ENCODE measurements at regions not wholly inside any gene's neighbourhood (a gene's known extent, or its start where the extent isn't known, plus 50 kb on each side); places are given as distances from the start of the nearest gene placed in this dataset.
"Not testable (repeated sequence)": the region's sequence is repeated elsewhere in the genome, so short reads cannot be mapped to it uniquely, and the experiment has no call there.

DNA sequence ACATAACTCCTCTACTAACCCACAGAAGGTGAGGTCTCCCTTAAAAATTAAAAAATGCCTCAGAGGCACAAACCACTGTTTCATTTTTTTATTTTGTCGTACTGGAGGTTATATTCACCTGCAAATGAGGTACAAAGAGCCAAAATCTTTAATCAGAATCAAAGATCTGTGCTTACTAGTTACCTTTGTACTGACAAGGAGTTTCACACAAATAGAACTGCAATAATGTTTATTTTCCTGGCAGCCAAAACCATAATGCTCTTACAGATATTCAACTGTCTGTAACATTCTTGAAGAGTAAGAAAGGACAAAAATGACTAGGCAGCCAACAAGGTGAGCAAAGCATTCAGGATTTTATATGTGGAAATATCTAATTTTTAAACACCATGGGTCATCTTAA, 105.1 kb upstream of the NOL4 start:
- DNase-seq (no peak), ATAC-seq (no peak)
- Mint-ChIP-seq H3K9me3 (peaks cover 5% of the 10 kb centered on the region), H3K36me3 (ENCODE audit: low read depth) (no peaks in the 10 kb centered on the region), H3K27ac (no peak overlapping the region), H3K4me3 (no peak overlapping the region), H3K4me1 (no peaks in the 10 kb centered on the region), H3K27me3 (no peaks in the 10 kb centered on the region)

DNA sequence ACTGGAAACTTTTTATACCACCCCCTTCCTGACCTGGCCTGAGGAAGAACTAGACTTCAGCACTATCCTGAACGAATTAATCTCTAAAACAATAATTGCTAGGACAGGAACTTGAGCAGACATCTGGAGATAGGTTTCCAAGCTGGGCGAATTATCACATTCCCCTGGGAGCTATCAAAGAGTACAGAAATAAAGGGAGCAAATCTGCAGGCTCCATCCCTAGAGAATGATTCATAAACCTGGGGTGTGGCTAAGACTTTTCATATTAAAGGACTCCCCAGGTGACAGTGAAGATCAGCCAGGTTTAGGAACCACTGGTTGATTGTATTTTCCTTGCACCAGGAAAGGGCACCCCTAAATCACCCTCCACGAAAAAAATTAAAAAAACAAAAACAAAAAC, 105.6 kb upstream of the NOL4 start:
- Mint-ChIP-seq H3K4me1 (no peaks in the 10 kb centered on the region), H3K4me3 (no peak overlapping the region), H3K9me3 (peaks cover 5% of the 10 kb centered on the region), H3K27ac (no peak overlapping the region), H3K27me3 (no peaks in the 10 kb centered on the region), H3K36me3 (ENCODE audit: low read depth) (no peaks in the 10 kb centered on the region)
- ATAC-seq (no peak), DNase-seq (no peak)

DNA sequence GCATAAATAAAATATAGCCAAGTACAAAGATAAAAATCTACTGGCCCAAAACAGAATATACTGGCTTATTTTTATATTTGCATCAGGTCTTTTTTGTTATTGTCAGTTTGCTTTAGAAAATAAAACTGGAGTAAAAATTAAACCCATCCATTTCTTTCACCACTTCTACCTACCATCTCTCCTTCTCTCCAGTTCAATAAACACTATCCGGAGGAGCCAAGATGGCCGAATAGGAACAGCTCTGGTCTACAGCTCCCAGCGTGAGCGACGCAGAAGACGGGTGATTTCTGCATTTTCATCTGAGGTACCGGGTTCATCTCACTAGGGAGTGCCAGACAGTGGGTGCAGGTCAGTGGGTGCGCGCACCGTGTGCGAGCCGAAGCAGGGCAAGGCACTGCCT, 106.2 kb upstream of the NOL4 start:
- ATAC-seq; H3K4me1 Mint-ChIP-seq; H3K4me3 Mint-ChIP-seq; DNase-seq; H3K36me3 Mint-ChIP-seq (ENCODE audit: low read depth); H3K27me3 Mint-ChIP-seq; H3K9me3 Mint-ChIP-seq; H3K27ac Mint-ChIP-seq: not testable (repeated sequence)

DNA sequence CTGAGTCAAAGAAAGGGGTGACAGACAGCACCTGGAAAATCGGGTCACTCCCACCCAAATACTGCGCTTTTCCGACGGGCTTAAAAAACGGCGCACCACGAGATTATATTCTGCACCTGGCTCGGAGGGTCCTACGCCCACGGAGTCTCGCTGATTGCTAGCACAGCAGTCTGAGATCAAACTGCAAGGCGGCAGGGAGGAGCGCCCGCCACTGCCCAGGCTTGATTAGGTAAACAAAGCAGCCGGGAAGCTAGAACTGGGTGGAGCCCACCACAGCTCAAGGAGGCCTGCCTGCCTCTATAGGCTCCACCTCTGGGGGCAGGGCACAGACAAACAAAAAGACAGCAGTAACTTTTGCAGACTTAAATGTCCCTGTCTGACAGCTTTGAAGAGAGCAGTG, 106.6 kb upstream of the NOL4 start:
- not testable (repeated sequence) for H3K36me3 Mint-ChIP-seq (ENCODE audit: low read depth); DNase-seq; H3K27ac Mint-ChIP-seq; H3K4me1 Mint-ChIP-seq; H3K27me3 Mint-ChIP-seq; H3K4me3 Mint-ChIP-seq; H3K9me3 Mint-ChIP-seq; ATAC-seq

DNA sequence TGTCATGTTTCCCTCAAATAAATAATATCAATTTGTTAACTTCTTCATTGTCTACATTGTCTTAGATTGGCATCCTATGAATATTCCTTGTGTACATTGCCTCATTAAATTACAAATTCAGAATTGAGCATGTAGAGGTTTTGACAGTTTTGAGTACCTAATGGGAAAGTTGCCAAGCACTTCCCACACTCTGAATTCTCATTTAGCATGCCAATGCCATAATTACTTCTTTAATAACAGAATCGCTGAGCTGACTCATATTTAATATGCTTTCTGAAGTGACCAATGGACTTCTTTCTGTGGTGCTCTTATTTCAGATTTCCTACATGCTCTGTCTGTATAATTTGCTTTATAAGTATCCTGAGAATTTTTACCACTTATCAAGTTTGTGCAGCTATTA, 114.4 kb upstream of the NOL4 start:
- Mint-ChIP-seq H3K4me1 (no peaks in the 10 kb centered on the region), H3K36me3 (ENCODE audit: low read depth) (no peaks in the 10 kb centered on the region), H3K27ac (no peak overlapping the region), H3K27me3 (no peaks in the 10 kb centered on the region), H3K4me3 (no peak overlapping the region), H3K9me3 (peaks cover 8% of the 10 kb centered on the region)
- ATAC-seq = no peak
- no peak for DNase-seq

DNA sequence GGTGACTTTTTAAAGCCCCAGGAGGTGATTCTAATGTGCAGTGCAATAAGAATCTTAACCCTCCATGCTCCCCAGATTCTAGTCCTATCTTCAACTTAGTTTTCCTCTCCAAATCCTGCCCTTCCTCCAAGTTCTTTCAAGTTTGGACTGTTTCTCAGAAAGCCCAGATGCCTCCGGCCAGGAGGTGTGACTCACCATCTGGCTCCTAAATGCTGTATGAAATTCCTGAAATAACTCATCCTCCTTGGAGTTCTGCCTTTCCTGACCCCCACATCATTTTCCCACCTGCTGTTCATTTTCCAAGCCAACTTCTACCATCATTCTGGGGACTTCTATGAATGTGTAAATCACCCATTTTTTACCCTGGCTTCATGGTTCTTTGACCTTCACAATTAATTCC, 118.2 kb upstream of the NOL4 start:
- H3K27me3 Mint-ChIP-seq = no peaks in the 10 kb centered on the region
- ATAC-seq (no peak), DNase-seq (no peak)
- no peak overlapping the region for H3K4me3 Mint-ChIP-seq
- H3K27ac Mint-ChIP-seq = no peak overlapping the region
- H3K4me1 Mint-ChIP-seq = no peaks in the 10 kb centered on the region
- H3K36me3 Mint-ChIP-seq (ENCODE audit: low read depth) = no peaks in the 10 kb centered on the region
- H3K9me3 Mint-ChIP-seq = peaks cover 12% of the 10 kb centered on the region

DNA sequence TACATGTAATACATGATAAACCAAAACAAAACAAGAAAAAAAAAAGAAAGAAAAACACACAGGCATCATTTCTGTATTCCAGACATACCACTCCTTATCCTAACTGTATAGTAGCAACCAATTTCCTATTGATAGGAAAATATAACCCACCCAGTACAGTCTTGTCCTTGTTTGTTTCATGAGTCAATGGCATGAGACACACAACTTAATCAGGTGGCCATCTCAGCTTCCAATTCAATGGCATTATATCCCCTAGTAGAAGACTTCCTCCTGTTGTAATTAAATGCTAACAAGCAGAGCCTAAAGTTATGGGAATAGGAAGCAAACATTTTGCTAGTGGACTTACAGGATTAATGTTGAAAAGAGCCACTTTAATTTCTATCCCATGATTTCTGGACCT, 121.0 kb upstream of the NOL4 start:
- Mint-ChIP-seq H3K4me1 (no peaks in the 10 kb centered on the region), H3K27ac (no peak overlapping the region), H3K9me3 (peaks cover 12% of the 10 kb centered on the region), H3K36me3 (ENCODE audit: low read depth) (no peaks in the 10 kb centered on the region), H3K27me3 (no peaks in the 10 kb centered on the region), H3K4me3 (no peak overlapping the region)
- DNase-seq (no peak), ATAC-seq (no peak)

DNA sequence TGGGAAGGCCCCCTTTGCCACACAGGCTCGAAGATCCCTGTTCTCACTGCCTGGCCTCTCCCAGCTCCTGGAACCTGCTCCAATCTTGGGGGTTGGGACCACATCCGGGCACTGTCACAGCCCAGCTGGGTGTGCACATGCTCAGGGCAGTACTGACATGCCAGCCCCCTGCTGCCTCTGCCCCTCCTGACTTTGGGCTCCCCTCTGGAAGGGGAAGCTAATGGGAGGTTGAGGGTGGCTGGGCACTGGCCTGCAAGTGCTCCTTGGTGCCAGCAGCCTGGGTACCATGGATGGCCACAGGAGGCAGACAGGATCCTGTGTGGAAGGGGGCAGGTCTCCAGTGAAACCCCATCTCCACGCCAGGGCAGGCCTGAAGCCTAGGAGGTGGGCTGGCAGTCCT, 126.1 kb upstream of the NOL4 start:
- no peak for DNase-seq
- Mint-ChIP-seq H3K4me1 (no peaks in the 10 kb centered on the region), H3K36me3 (ENCODE audit: low read depth) (no peaks in the 10 kb centered on the region), H3K27me3 (no peaks in the 10 kb centered on the region), H3K4me3 (no peak overlapping the region), H3K9me3 (no peaks in the 10 kb centered on the region), H3K27ac (no peak overlapping the region)
- ATAC-seq = peak; percentile 28

DNA sequence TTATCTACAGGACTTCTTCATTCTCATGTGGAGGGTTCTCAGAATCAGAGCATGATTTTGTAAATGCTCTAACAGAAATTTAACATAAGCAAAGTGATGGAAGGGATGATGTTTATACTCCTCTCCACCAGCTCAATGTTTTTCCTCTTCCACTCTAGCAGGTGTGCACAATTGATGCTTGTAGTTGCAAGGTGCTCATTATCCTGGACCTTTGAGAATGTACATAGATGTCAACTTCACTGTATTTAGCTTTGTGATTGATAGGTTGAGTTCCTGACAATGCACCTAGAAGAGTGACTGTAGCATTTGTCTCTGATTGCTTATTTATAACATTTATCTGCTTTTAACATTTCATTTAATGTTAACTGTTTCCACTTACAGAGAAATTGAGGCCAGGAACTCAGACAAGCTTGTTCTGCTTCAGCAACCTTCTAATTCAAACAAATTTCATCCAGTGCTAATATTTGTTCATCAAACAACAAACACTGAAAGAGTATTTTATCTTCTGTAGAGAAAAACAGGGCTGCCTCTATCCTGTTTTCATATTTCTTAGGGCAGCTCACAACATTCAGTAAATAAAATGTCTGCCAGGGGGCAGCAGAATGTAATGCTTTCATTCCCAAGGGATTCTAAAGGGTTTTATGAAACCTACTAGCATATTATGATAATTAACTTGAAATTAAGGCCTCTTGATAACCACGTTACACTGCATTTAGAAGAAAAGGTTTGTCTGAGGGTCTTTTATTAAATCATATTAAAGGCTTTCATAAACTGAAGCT, 127.9 kb upstream of the NOL4 start:
- ATAC-seq (no peak), DNase-seq (no peak)
- Mint-ChIP-seq H3K9me3 (no peaks in the 10 kb centered on the region), H3K27me3 (no peaks in the 10 kb centered on the region), H3K4me1 (no peaks in the 10 kb centered on the region), H3K27ac (no peak overlapping the region), H3K4me3 (no peak overlapping the region), H3K36me3 (ENCODE audit: low read depth) (no peaks in the 10 kb centered on the region)

DNA sequence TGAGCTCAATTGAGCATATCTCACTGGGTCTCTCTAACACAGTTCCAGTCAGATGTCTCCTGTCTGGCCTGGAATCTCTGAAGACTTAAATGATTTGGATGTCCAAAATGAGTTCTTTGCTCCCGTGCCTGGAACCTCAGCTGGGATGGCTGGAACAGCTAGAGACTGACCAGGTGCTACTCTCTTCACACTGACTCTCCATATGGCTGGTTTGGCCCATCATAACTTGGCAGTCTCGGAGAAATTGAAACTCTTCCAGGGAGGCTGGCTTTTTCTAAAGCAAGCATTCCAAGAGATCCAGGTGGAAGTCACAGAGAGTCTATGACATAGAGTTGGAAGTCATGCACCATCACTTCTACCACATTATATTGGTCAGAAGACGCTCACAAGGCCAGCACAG, 129.6 kb upstream of the NOL4 start:
- Mint-ChIP-seq H3K27ac (no peak overlapping the region), H3K4me3 (no peak overlapping the region), H3K27me3 (no peaks in the 10 kb centered on the region), H3K36me3 (ENCODE audit: low read depth) (no peaks in the 10 kb centered on the region), H3K9me3 (no peaks in the 10 kb centered on the region), H3K4me1 (no peaks in the 10 kb centered on the region)
- DNase-seq = no peak
- ATAC-seq = no peak

DNA sequence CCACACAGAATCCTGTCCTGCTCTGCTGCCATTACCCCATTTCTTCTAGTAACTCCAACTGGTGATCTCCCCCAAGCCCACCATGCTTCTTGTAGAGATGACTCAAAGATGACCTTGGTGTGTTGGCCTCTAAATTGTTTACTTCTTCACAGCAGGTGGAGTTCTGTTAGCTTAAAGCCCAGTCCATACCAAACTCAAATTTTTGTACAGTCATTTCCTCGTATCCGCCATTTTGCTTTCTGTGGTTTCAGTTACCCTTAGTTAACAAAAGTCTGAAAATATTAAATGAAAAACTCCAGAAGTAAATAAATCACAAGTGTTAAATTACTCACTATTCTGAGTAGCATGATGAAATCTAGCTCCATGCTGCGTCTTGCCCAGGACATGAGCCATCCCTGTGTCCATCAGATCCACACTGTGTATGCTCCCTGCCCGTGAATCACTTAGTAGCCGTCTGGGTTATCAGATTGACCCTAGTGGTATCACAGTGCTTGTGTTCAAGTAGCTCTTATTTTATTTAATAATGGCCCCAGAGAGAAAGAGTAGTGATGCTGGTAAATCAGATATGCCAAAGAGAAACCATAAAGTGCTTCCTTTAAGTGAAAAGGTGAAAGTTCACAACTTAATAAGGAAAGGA, 133.3 kb upstream of the NOL4 start:
- H3K4me3 Mint-ChIP-seq = no peak overlapping the region
- no peaks in the 10 kb centered on the region for H3K9me3 Mint-ChIP-seq
- H3K4me1 Mint-ChIP-seq = no peaks in the 10 kb centered on the region
- ATAC-seq (no peak), DNase-seq (no peak)
- H3K27me3 Mint-ChIP-seq = no peaks in the 10 kb centered on the region
- H3K36me3 Mint-ChIP-seq (ENCODE audit: low read depth) = no peaks in the 10 kb centered on the region
- H3K27ac Mint-ChIP-seq = no peak overlapping the region

DNA sequence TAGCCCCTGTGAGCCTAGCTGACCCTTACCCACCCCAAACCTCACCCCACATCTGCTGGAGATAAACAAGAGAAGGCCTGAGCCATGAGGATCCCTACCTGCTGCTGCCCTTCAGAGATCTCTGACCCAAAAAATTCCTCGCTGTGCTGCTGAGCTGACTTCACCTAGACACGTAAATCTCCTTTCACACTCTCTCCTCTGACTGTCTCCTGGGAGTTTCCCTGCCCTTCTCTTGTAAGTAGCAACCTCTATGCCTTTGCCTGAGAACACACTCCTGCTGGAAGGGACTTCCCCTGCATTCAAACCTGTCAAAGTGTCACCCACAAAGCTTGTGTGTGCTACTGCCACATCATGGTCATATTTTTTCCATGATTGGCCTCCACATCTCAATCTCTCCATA, 134.2 kb upstream of the NOL4 start:
- Mint-ChIP-seq H3K36me3 (ENCODE audit: low read depth) (no peaks in the 10 kb centered on the region), H3K9me3 (no peaks in the 10 kb centered on the region), H3K27ac (no peak overlapping the region), H3K4me1 (no peaks in the 10 kb centered on the region), H3K27me3 (no peaks in the 10 kb centered on the region), H3K4me3 (no peak overlapping the region)
- DNase-seq (no peak), ATAC-seq (peak; percentile 63)

DNA sequence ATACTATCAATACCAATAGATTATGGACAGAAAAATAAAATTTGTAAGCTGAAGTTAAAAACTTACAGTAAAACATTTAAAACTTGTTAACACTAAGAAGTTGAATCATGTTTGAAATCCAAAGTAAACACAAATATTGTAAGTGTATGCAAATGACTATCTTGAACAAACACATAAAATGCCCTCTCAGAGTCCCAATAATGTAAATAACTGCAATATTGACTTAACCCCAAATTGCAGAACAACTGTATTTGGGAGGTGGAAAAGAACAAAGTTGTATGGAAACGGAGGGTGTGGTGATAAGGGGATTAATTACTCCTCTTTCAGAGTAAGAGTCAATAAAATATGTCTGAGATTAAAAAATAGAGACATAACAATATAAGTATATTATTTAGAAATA, 140.0 kb upstream of the NOL4 start:
- Mint-ChIP-seq H3K27ac (no peak overlapping the region), H3K4me1 (no peaks in the 10 kb centered on the region), H3K36me3 (ENCODE audit: low read depth) (no peaks in the 10 kb centered on the region), H3K9me3 (no peaks in the 10 kb centered on the region), H3K4me3 (no peak overlapping the region), H3K27me3 (no peaks in the 10 kb centered on the region)
- ATAC-seq = no peak
- DNase-seq = no peak

DNA sequence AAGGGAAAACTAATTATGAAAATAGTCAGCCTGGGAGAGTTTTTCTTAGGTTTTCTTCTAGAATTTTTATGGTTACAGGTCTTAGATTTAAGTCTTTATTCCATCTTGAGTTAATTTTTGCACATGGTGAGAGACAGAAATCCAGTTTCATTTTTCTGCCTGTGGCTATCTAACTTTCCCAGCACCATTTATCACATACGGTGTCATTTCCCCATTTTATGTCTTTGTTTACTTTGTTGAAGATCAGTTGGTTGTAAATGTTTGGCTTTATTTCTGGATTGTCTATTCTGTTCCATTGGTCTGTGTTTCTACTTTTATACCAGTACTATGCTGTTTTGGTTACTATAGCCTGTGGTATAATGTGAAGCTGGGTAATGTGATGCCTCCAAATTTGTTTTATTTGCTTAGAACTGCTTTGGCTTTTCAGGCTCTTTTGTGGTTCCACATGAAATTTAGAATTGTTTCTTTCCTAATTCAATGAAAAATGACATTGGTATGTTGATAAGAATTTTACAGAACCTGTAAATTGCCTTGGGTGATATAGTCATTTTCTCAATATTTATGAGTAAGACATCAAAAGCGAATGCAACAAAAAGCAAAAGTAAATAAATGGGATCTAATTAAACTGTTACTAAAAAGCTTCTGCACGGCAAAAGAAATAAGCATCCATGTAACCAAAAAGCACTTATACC, 146.1 kb upstream of the NOL4 start:
- no peak overlapping the region for H3K27ac Mint-ChIP-seq
- DNase-seq = no peak
- H3K4me1 Mint-ChIP-seq = no peaks in the 10 kb centered on the region
- no peaks in the 10 kb centered on the region for H3K36me3 Mint-ChIP-seq (ENCODE audit: low read depth)
- H3K4me3 Mint-ChIP-seq = no peak overlapping the region
- ATAC-seq = no peak
- no peaks in the 10 kb centered on the region for H3K9me3 Mint-ChIP-seq
- no peaks in the 10 kb centered on the region for H3K27me3 Mint-ChIP-seq

DNA sequence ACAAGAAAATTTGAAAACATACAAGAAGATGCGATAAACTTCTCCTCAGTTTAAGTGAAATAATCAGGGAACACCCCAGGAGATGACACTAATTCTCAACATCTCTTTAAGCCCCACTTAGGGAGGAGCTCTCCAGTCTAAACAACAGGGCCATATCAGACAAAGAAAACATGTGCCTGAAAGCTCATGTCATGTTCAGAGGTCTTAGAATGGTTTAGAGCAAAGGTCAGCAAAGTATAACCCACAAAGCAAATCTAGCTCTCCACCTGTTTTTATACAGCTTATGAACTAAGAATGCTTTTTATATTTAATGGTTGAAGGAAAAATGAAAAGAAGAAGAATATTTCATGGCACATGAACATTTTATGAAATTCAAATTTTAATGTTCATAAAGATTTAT, 155.6 kb upstream of the NOL4 start:
- H3K4me3 Mint-ChIP-seq = no peak overlapping the region
- H3K27ac Mint-ChIP-seq = no peak overlapping the region
- H3K27me3 Mint-ChIP-seq = no peaks in the 10 kb centered on the region
- H3K4me1 Mint-ChIP-seq = no peaks in the 10 kb centered on the region
- no peaks in the 10 kb centered on the region for H3K9me3 Mint-ChIP-seq
- ATAC-seq (no peak), DNase-seq (no peak)
- no peaks in the 10 kb centered on the region for H3K36me3 Mint-ChIP-seq (ENCODE audit: low read depth)

Data from activated naive CD8-positive, alpha-beta T cell treated with anti-CD3 and anti-CD28 coated beads, Interleukin-2, amount 50 U/mL, for 24 hours (primary cell).